H9 (cell line): ENCODE measurements at regions not wholly inside any gene's neighbourhood (a gene's known extent, or its start where the extent isn't known, plus 50 kb on each side); places are given as distances from the start of the nearest gene placed in this dataset.

Source experiments
- DNase-seq: peaks from one replicate; pipeline ENCODE4 v3.0.0-alpha.2; 2017
- H2AFZ ChIP-seq: one replicate; pipeline ENCODE4 v1.6.1; 2013; ENCODE audit warnings: mild to moderate bottlenecking, low read length, control low read depth, moderate library complexity
- H2AK5ac ChIP-seq: 2 replicates; pipeline ENCODE4 v1.6.1; 2013; ENCODE audit warnings: low read length, control low read depth, mixed read lengths; ENCODE audit not compliant: insufficient read length
- H2BK120ac ChIP-seq: one replicate; pipeline ENCODE4 v1.6.1; 2013; ENCODE audit warnings: low read depth, mild to moderate bottlenecking, low read length, control low read depth, inconsistent platforms; ENCODE audit not compliant: poor library complexity, severe bottlenecking
- H2BK12ac ChIP-seq: 2 replicates; pipeline ENCODE4 v1.6.1; 2013; ENCODE audit warnings: low read length, control low read depth, mixed read lengths, low read depth; ENCODE audit not compliant: insufficient read length
- H2BK15ac ChIP-seq: 2 replicates; pipeline ENCODE4 v1.6.1; 2013; ENCODE audit warnings: low read depth, low read length, control low read depth
- H2BK20ac ChIP-seq: one replicate; pipeline ENCODE4 v1.6.1; 2013; ENCODE audit warnings: low read depth, mild to moderate bottlenecking, low read length, control low read depth, inconsistent platforms; ENCODE audit not compliant: poor library complexity, severe bottlenecking
- H2BK5ac ChIP-seq: 2 replicates; pipeline ENCODE4 v1.6.1; 2013; ENCODE audit warnings: low read length, control low read depth, mixed read lengths; ENCODE audit not compliant: insufficient read length
- H3K14ac ChIP-seq: 2 replicates; pipeline ENCODE4 v1.6.1; 2013; ENCODE audit warnings: low read length, control low read depth; ENCODE audit not compliant: insufficient read depth
- H3K18ac ChIP-seq: 2 replicates; pipeline ENCODE4 v1.6.1; 2013; ENCODE audit warnings: low read depth, mild to moderate bottlenecking, mixed read lengths, low read length, control low read depth; ENCODE audit not compliant: insufficient read length
- H3K23ac ChIP-seq: 2 replicates; pipeline ENCODE4 v1.6.1; 2013; ENCODE audit warnings: low read length, control low read depth, mixed read lengths, low read depth; ENCODE audit not compliant: insufficient read length
- H3K23me2 ChIP-seq: 2 replicates; pipeline ENCODE4 v1.6.1; 2013; ENCODE audit warnings: low read depth, mild to moderate bottlenecking, mixed read lengths, low read length, control low read depth; ENCODE audit not compliant: insufficient read length, poor library complexity, severe bottlenecking
- H3K27ac ChIP-seq: 2 replicates; pipeline ENCODE4 v1.5.1; 2013; ENCODE audit warnings: low read length, control low read depth, mixed read lengths, low read depth; ENCODE audit not compliant: insufficient read length
- H3K27me3 ChIP-seq: 2 replicates; pipeline ENCODE4 v1.6.1; 2013; ENCODE audit warnings: low read length, control low read depth, inconsistent platforms; ENCODE audit not compliant: insufficient read depth
- H3K4ac ChIP-seq: 2 replicates; pipeline ENCODE4 v1.6.1; 2013; ENCODE audit warnings: low read depth, mild to moderate bottlenecking, control low read depth, inconsistent platforms, low read length, moderate library complexity
- H3K4me1 ChIP-seq: 2 replicates; pipeline ENCODE4 v1.6.1; 2013; ENCODE audit warnings: low read length, control low read depth, inconsistent platforms; ENCODE audit not compliant: insufficient read depth
- H3K4me2 ChIP-seq: 2 replicates; pipeline ENCODE4 v1.6.1; 2013; ENCODE audit warnings: low read length, control low read depth, mixed read lengths; ENCODE audit not compliant: insufficient read length, insufficient read depth
- H3K56ac ChIP-seq: 2 replicates; pipeline ENCODE4 v1.6.1; 2013; ENCODE audit warnings: low read depth, mild to moderate bottlenecking, mixed read lengths, low read length, control low read depth; ENCODE audit not compliant: insufficient read length
- H3K79me1 ChIP-seq: 2 replicates; pipeline ENCODE4 v1.6.1; 2013; ENCODE audit warnings: low read depth, mild to moderate bottlenecking, moderate library complexity, low read length, control low read depth, inconsistent platforms; ENCODE audit not compliant: insufficient read depth, poor library complexity, severe bottlenecking
- H3K79me2 ChIP-seq: 2 replicates; pipeline ENCODE4 v1.6.1; 2013; ENCODE audit warnings: low read length, control low read depth, inconsistent platforms; ENCODE audit not compliant: insufficient read depth
- H3K9ac ChIP-seq: 2 replicates; pipeline ENCODE4 v1.6.1; 2013; ENCODE audit warnings: low read length, control low read depth, mixed read lengths; ENCODE audit not compliant: insufficient read length; ENCODE audit errors: extremely low read depth
- H3K9me3 ChIP-seq: one replicate; pipeline ENCODE4 v1.6.1; 2013; ENCODE audit warnings: low read depth, low read length, inconsistent platforms; ENCODE audit not compliant: control insufficient read depth
- H3T11ph ChIP-seq: one replicate; pipeline ENCODE4 v1.6.1; 2013; ENCODE audit warnings: mild to moderate bottlenecking, low read length, control low read depth, inconsistent platforms
- H4K20me1 ChIP-seq: one replicate; pipeline ENCODE4 v1.6.1; 2013; ENCODE audit not compliant: control insufficient read depth, insufficient read length, insufficient read depth
- H4K5ac ChIP-seq: 2 replicates; pipeline ENCODE4 v1.6.1; 2013; ENCODE audit warnings: low read depth, mild to moderate bottlenecking, mixed read lengths, low read length, control low read depth; ENCODE audit not compliant: insufficient read length
- H4K8ac ChIP-seq: replicated peaks from 2 replicates; pipeline ENCODE4 v1.6.1; 2013; ENCODE audit warnings: low read length, control low read depth, mixed read lengths, low read depth; ENCODE audit not compliant: insufficient read length
- H4K91ac ChIP-seq: 2 replicates; pipeline ENCODE4 v1.6.1; 2013; ENCODE audit warnings: low read depth, mild to moderate bottlenecking, moderate library complexity, mixed read lengths, low read length, control low read depth; ENCODE audit not compliant: insufficient read length
- H3K27ac Mint-ChIP-seq, 3 experiments: 2 replicates in 2 of 3; 3 replicates in 1 of 3; pipeline ENCODE4 v1.8.0; 2020 to 2021; ENCODE audit warnings: mixed read lengths in 3 of 3, mild to moderate bottlenecking in 1 of 3, moderate library complexity in 1 of 3
- H3K27me3 Mint-ChIP-seq: 2 replicates; pipeline ENCODE4 v1.8.0; 2021; ENCODE audit warnings: low read depth, mild to moderate bottlenecking, moderate library complexity, mixed read lengths
- H3K36me3 Mint-ChIP-seq, 3 experiments: 2 replicates in 2 of 3; 3 replicates in 1 of 3; pipeline ENCODE4 v1.8.0; 2020 to 2021; ENCODE audit warnings: low read depth in 3 of 3, mixed read lengths in 3 of 3; ENCODE audit not compliant: insufficient read depth in 1 of 3
- H3K4me1 Mint-ChIP-seq, 2 experiments: 2 replicates each; pipeline ENCODE4 v1.8.0; 2020; ENCODE audit warnings: mixed read lengths in 2 of 2
- H3K4me3 Mint-ChIP-seq, 2 experiments: 2 replicates in 1 of 2; 3 replicates in 1 of 2; pipeline ENCODE4 v1.8.0; 2020 to 2021; ENCODE audit warnings: mild to moderate bottlenecking in 2 of 2, mixed read lengths in 2 of 2, moderate library complexity in 1 of 2
- H3K9me3 Mint-ChIP-seq, 2 experiments: 2 replicates in 1 of 2; 3 replicates in 1 of 2; pipeline ENCODE4 v1.8.0; 2020; ENCODE audit warnings: mild to moderate bottlenecking in 2 of 2, mixed read lengths in 2 of 2, moderate library complexity in 1 of 2
- CTCF ChIP-seq: fragments of 200-600 bp; sonication (generic); conservative IDR thresholded peaks from 3 replicates; pipeline ENCODE4 v1.8.0; 2021; ENCODE audit warnings: antibody characterized with exemption, mild to moderate bottlenecking
- WGBS: extraction: QIAGEN DNeasy Blood & Tissue Kit; methylation state at CpG from one replicate; pipeline ENCODE4 v1.1.7; 2013; ENCODE audit warnings: missing lambda C conversion rate, low lambda C conversion rate, mixed read lengths; ENCODE audit not compliant: insufficient read length; ENCODE audit errors: extremely low coverage; 5-methylcytosine and 5-hydroxymethylcytosine counted together

GRCh38 chr11:127995921-127996320 is 591.4 kb downstream of the ETS1 start:
- no peak overlapping the region for H2BK20ac ChIP-seq
- H3K79me2 ChIP-seq = no peaks in the 10 kb centered on the region
- no peaks in the 10 kb centered on the region for H3K79me1 ChIP-seq
- no peak overlapping the region for H2AK5ac ChIP-seq
- Mint-ChIP-seq H3K27me3 (no peaks in the 10 kb centered on the region), H3K4me1 (no peaks in the 10 kb centered on the region), H3K36me3 (no peaks in the 10 kb centered on the region), H3K27ac (peak overlapping the region in 1 of 3 experiments; percentile 65; a peak in 1 of 7 replicates), H3K4me3 (no peak overlapping the region), H3K9me3 (no peaks in the 10 kb centered on the region; a peak in 1 of 5 replicates)
- no peaks in the 10 kb centered on the region for H3K23me2 ChIP-seq
- H4K5ac ChIP-seq = no peak overlapping the region
- no peak for TF ChIP-seq CTCF
- H2BK5ac ChIP-seq = no peak overlapping the region
- H3K27ac ChIP-seq = no peak overlapping the region
- H2BK12ac ChIP-seq = no peak overlapping the region
- H4K8ac ChIP-seq = no peak overlapping the region
- no peak overlapping the region for H3T11ph ChIP-seq
- no peak overlapping the region for H3K4me2 ChIP-seq
- H3K18ac ChIP-seq = no peak overlapping the region
- no peak overlapping the region for H3K9ac ChIP-seq
- H3K4me1 ChIP-seq = no peaks in the 10 kb centered on the region
- no peaks in the 10 kb centered on the region for H3K27me3 ChIP-seq
- H4K91ac ChIP-seq = no peak overlapping the region
- H3K56ac ChIP-seq = no peak overlapping the region
- H3K14ac ChIP-seq = no peak overlapping the region
- no peak for DNase-seq
- no peak overlapping the region for H2BK15ac ChIP-seq
- H3K9me3 ChIP-seq = no peaks in the 10 kb centered on the region
- no CpG with 5 or more reads among the region's 3 CpGs for WGBS
- no peak overlapping the region for H2AFZ ChIP-seq
- no peak overlapping the region for H2BK120ac ChIP-seq
- no peak overlapping the region for H3K4ac ChIP-seq
- no peaks in the 10 kb centered on the region for H4K20me1 ChIP-seq
- no peak overlapping the region for H3K23ac ChIP-seq
